Vagina (tissue), 1 donor: ENCODE measurements at regions not wholly inside any gene's neighbourhood (a gene's known extent, or its start where the extent isn't known, plus 50 kb on each side); places are given as distances from the start of the nearest gene placed in this dataset. TPM values are rescaled to one million over a fixed set of nuclear protein-coding genes. Genes with fewer than 3 reads are reported as not detected.

ENCODE experiments used
- small RNA-seq: library from RNA; depleted of rRNA; stranded (forward); fragments of <200 nt; gene quantifications from one replicate; pipeline ENCODE3, GENCODE V24; 2016

Small RNAs in the stretch of these regions (small RNA-seq; reads per million reads assigned to genes)
- gene DYNLL1P6, result not detected
